Esophagus mucosa (tissue), 1 donor: ENCODE measurements at regions not wholly inside any gene's neighbourhood (a gene's known extent, or its start where the extent isn't known, plus 50 kb on each side); places are given as distances from the start of the nearest gene placed in this dataset.

ENCODE experiments used
- ATAC-seq: fragments of 200-7000 bp; cut with Tn5 transposase; one replicate; pipeline ENCODE4 v1.9.1; 2020
- donor health status: DM: yes; HTN: yes; CAD: no.

DNA sequence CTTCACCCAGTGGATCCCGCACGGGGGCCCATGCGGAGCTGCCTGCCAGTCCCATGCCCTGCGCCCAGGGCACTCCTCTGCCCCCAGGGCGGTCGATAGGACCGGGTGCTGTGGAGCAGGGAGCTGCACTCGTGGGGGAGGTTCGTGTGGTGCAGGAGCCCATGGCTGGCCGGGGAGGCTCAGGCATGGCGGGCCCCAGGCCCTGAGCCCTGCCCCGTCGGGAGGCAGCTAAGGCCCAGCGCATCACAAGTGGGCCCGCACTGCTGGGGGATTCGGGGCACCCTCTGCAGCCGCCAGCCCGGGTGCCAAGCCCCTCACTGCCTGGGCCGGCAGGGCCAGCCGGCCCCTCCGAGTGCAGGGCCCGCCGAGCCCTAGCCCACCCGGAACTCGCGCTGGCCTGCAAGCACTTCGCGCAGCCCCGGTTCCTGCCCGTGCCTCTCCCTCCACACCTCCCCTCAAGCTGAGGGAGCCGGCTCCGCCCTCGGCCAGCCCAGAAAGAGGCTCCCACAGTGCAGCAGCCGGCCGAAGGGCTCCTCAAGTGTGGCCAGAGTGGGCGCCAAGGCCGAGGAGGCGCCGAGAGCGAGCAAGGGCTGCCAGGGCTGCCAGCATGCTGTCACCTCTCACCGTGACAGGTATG is 221.1 kb upstream of the RORB start:
- no peak for ATAC-seq

DNA sequence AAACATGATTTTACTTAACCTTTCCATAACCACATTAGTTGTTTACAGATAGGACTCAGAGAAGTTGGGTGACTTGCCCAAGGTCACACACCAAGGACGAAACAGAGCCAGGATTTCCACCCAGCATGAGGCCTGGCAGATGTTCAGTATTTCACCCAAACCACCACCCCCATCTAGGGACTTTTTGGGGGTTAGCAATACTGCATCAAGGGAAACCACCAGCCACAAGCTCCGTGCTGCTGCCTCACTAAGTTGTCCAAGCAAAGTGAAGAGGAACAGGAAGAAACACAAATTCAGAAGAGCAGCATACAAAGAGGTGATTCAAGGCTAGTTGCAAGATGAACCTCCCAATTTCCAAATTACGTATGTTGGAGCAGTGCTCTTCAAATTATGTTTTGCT is 219.6 kb upstream of the RORB start:
- ATAC-seq, result no peak

DNA sequence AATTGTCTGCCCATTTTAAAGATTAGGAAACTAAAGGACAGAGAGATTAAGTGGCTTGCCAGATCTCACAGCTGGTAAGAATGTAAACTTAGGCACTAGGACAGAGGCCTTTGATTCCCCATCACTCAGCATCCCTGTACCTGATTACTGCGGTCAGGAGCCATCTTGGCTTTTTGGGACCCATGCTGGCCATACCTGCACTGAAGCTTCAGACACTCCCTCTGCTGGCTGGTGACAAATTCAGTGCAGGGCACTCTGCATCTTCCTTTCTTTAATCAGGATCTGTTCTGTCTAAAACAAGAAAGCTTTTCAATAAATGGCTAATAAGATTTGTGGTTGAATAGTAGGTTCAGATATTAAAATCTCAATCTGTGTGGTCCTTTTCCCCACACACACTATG is 215.5 kb upstream of the RORB start:
- ATAC-seq, result peak; percentile 35

DNA sequence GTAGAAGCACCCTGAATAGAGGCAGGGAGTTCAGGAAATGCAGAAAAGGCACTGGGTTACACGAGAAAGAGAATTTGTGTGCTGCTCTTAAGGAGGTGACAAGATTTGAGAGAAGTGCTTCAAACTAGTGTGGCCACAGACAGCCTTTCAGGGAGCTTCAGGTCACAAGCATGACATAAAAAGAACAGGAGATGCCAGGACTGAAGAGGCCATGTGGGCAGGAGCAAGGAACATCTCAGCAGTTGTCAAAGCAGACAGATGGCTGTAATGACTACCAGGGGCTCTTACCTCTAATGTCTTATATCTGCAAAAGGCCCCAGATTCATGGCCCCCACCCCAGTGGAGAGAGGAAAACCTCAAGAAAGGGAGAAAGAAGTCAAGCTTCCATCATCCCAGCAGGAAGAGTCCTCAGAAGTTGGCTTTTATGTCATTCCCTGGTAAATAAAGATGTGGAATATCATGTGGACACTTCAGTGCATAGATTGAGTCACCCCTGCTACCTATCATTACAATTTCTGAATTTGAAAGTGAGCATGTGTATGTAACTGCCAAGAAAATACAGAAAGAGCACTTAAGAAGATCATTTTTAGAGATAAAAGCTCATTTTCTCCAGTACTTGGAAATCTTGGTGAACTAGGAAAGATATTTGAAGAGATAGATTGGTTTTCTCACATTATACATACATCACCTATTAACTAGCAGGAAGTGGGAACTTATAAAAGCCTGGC is 214.4 kb upstream of the RORB start:
- ATAC-seq, result no peak

DNA sequence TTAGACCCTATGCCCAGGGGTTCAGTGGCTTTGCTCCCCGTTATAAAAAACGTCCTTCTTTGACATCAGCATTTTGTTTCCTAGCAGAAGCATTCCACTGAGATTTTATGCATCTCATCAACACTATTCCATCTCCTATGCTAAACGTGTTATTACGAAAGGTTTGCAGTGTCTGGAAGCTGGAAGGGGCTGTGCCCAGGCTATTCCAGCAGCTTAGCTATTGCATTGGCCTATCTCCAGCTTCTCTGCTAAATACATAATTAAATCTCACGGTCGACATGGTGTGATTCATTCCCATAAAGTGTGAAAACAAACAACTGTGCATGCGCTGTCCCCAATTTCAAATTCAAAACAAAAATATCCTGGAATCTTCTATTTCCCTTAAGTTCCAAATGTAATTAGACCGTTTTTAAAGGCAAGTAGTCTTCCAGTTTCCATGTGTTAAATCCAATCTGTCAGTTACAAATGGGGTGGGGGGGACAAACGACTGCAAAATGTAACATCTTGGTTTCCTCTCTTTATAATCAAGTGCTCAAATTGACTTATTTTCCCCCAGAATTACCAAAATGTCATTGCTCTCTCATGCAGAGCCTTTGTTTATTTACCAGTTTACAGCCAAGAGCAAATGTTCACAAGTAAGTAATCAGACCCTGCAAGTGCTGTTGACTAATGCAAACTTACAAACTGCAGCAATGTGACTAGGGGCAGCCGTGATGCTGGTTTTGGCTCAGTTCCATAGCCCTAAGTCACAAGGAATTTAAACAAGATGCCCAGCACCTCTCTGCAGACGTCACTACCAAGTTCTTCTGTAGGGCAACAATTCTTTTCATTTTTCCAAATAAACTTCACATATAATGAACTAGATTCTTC is 212.3 kb upstream of the RORB start:
- no peak for ATAC-seq

DNA sequence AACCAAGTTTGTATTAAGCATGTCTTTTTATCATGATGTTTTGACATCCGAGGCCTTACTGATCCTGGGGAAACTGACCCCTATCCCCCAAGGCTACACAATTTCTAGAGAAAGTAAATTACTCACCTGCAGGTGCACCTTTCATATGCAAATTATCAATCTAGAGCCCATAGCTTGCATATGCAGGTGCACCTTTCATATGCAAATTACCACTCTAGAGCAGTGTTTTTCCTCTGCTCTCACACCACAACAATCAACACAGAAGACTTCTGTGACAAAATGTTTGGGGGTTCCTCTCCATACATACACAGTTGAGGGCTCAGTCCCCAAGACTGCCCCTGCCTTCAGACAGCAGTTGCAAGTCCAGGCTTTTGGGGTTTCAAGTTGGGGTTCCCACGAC is 203.7 kb upstream of the RORB start:
- no peak for ATAC-seq

DNA sequence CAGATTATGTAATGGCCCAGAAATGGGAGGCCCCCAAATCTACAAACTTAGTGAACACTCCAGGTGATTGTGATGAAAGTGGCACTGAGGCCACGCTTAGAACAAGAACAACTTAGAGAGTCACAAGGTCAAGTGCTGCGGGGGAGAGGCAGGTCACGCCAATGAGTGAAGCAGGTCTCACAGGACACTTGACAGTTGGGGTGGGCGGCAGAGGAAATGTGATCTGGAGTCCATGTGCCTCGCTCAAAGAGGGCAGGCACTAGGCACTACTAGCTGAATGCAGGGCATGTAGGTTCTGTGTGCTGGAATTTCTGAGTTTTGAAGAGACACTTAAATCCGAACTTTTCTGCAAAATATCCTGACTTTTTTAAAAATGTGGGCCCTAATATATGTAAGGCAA is 193.2 kb upstream of the RORB start:
- ATAC-seq, result no peak

DNA sequence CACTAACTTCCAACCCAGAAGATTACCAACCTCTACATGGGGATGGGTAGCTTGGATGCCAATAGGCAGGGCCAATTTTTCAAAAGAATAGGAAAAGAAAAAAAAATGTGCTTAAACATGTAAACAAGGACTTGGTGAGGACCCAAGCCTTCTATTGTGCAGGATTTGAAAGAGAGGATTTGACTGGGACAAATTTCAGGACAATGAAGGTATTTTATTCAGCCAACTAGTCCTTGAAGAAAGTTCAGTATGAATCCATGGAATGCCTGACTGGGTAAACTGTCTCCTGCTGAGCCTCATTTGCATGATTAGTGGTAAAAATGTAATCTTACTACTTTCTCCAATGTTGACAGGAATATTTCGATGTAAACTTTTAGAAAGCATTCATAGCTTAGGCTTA is 192.5 kb upstream of the RORB start:
- no peak for ATAC-seq

DNA sequence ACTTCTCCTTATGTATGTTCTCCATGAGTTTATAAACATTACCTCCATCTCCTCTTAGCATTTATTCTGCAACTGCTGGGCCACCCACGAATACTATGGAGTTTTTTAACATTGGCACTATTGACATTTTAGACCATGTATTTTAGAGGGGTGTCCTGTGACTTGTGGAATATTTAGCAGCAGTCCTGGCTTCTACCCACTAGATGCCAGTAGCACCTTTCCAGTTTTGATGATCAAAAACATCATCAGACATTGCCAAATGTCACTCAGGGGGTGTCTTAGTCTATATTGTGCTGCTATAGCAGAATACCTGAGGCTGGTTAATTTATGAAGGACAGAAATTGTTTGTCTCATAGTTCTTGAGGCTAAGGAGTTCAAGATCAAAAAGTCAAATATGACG is 187.5 kb upstream of the RORB start:
- no peak for ATAC-seq

DNA sequence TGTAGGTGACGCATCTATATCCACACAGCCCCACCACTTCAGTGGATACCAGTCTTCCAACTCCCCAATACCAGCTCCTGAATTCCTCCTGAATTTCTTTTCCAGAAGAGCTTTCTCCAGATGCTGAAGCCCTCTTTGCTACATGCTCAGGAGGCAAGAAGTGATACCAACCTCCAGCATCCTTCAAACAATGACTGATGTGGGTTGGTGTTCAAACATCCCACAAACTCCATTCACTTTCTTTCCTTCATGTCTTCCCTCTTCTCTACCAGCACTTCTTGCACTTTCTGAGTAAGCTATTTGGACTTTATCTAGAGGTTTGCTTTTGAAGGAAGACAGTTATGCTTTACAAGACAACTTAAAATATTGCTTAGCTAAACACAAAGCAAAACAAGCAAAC is 179.9 kb upstream of the RORB start:
- ATAC-seq, result no peak

DNA sequence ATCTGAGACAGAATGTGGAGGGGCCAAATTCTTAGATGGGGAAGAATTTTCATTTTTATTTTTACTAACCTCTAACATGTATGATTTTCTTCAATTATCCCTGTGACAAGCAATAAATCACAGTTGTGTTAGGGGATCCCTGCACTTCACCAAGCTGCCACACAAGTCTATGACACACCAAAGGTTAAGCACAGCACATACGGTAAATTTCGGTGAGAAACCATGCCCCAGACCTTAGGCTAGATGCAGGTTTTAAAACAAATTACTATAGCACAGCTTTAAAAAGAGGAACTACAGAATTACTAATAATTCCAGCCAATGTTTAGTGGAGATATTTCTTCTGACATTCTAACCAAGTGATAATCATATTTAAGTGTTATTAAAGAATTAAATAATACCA is 175.7 kb upstream of the RORB start:
- no peak for ATAC-seq

DNA sequence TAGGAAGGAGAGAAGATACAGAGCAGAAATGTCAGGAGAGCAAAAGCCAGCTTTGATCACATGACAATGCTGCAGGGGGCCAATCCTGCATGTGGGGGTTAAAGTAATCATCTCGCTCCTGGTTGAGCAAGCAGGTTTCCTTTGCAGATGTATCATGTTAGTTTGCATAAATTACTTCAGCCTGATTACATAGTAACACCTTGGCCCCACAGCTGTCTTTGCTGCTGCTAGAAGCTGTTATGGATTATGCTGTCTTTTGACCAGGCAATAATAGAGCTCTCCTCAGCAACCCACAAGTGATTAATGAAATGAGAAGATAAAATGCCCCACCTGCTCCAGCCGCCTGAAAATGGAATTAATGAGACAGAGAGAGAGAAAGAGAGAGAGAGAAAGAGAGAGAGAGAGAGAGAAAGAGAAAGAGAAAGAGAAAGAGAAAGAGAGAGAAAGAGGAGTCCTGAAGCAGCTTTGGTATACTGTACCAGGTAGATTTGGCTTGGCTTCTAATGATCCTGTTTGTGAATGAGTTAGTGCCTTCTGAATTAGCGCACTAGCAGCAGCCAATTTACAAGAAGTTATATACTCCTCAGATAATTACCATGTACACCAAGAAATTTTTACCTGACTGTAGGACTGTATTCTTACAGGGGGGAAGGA is 174.3 kb upstream of the RORB start:
- no peak for ATAC-seq

DNA sequence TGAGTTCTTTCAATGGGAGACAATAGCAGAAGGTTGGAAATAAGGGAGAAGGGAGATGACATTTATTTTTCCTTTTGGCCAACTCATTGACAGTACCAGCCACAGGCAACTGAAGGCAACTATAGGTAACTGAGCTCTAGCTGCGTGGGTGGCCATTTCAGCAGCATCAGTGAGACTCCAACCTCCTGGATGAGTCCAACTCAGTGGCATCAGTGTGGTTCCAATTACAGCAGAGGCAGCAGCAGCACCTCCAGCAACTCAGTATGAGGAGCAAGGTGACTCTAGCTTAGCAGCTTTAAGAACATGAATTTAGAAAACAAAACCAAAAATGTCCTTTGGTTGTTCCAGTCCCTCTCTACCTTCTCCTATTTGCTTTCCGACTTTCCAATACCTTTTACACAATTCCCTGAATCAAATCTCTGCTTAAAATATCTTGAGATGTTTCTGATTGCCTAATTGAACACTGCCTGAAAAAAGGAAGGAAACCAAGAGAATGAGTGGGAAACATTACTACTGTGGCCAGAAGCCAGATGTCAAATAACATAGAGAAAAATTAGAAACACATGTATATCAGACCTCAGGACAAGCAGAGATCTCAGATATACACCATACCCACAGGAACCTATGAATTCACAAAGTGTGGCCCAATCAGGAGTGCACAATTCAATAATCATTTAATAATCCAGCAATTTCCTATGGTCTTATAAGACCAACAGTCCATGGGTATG is 166.5 kb upstream of the RORB start:
- ATAC-seq, result no peak

DNA sequence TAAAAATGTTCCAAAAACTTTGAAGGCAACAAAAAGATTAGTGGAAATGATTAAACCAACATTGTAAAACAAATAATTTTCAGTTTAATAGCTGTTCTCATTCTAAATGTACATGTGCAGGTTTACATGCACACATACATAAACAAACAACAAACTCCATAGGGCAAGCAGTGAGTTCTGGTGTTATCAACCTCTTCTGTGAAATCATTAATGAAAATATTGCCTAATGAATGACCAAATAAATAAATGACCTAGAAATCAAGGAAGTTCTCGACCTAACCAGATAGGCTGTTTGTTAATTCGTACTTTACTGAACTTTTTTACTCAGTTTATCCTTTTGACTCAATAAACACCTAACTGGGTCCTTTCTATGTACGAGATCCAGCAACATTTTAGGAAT is 165.5 kb upstream of the RORB start:
- no peak for ATAC-seq

DNA sequence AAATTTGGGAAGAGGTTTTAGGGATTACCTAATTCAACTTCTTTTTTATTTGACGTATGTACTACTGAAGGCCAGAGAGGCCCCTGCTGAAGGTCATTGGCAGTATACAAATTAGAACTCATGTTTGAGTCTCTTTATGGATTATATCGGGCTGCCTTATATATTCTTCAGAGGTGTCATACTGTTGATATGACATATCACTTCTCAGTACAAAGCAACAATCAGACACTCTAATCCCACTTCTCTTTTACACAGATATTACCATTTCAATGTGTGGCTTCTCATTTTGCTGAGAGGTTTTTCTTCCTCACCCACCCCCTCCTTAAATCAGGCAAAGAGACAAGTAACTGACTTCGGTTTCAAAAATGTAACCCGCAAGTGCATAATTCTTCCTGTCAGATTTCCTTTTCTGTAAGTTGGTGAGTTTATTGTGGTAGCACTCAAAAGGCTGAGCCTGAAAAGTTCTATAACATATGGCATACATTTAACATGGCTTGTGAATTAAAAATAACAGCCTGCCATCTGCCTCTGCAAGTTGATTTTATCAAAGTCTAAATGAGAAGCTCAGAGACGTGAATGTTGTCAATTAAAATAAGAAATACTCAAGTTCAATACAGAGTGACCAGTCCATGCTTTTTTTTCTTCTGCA is 163.6 kb upstream of the RORB start:
- ATAC-seq, result no peak

DNA sequence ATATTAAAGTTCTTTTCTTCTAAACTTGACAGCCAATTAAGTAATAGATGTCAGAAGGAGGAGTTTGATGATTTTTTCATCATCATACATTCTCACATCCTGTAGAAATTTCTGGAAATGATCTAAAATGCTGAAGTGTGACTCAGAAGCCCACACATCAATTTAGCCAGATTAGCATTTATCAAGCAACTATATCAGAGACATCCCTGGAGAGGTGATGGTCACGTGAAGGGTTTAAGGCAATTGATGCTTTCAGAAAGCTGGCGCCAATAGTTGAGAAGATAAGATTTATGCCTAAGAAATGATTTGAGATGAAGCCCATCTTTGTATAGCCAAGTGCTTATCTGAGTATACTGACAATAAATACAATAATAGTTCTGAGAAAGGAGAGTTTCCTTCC is 162.9 kb upstream of the RORB start:
- no peak for ATAC-seq

DNA sequence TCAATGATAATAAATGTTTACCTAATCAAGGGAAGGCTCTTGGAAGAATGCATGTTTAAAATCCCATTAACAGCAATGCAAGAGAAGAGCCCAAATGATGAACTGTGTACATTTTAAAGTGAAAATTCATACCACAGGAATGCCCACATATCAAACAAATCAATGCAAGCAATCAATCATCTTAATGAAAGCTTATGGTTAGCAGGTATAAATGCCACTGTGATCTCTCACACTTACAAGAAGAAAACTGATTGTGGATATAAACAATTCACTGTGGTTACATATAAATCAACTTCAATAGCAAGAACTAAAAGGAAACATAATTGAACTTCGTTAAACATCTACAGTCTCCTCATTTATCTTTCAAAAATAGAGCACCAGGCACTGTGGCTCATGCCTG is 161.0 kb upstream of the RORB start:
- no peak for ATAC-seq

DNA sequence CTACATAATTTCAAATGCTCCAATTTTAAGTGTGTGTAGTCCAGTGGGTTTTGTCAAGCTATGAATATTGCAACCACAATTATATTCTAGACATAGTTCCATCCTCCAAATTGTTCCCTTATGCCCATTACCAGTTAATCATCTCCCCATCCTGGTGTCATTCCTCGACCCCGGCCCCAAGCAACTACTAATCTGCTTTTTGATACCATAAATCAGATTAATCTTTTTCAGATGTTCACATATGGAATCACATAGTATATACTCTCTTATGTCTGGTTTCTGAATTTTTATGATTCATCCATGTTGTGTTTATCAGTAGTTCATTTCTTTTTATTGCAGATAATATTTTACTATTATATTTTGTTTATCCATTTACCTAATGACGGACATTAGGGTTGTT is 148.4 kb upstream of the RORB start:
- no peak for ATAC-seq

DNA sequence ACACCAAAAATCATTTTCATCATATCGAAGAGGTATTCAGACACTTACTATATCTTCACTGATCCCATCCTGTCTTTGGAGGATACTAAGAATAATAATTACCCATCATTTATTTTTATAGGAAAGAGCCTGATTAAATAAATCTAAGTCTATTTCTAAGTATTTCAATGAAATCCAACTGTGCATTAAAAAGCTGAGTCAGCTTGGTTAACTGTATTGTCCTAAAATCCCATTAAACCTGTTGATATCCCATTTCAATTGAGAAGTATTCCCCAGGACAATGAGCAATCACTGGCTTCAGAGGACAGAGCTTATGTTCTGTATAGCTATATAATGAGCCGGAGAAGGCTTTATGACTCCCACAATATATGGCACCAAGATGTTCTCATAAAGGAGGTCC is 142.0 kb upstream of the RORB start:
- ATAC-seq, result no peak

DNA sequence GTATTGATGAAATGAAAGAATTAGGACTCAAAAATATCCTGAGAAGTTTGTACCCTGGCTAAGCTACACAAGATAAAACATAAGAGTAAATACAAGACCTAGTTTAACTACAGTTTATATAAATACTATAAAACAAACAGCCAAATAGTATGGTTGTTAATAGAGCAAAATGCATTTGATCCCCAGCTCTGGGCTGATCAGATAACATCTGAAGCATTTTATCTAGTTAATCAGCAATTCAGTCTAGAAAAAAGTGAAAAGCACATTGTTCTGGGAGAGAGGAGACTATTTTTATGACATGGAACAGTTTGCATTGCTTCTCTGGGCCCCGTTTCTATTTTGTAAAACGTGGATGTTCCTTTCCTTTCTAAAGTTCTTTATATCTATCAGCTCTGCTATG is 139.6 kb upstream of the RORB start:
- ATAC-seq, result no peak

DNA sequence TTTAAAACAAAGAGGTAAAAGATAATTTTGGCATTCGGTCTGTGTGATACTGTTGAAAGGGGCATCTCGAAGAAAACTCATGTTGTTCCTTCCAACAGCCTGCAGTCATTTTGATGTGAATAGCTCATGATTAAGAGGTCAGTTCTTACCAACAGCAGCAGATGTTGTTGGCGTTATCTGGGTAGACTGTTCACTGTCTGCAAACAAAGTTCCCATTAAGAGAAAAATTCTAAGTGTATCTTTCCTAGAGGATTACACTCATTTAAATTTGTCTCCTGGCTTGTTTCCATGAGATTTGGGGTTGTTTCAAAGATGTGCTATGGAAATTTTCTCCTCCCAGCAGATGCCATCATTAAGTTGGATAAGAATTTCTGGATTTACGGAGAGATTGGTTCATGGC is 138.2 kb upstream of the RORB start:
- no peak for ATAC-seq

DNA sequence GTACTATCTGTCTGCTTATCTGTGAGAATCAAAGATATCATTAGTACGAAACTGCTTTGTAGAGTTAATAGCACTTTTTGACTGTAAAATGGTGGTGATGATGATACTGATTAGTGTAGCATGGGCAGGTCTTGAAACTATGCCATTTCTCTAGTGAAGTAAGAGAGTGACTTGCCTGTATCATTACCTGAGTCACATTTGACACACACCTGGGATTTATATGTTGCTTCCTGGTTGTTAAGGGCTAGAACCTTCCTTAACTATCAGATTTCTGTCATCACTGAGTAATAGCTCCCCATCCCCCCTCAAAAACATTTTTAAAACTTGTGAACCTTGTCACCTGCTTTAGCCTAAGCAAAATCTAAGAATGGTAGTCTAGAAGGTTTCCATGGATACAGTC is 135.6 kb upstream of the RORB start:
- peak; percentile 81 for ATAC-seq
